ENCODE measurements at regions not wholly inside any gene's neighbourhood (a gene's known extent, or its start where the extent isn't known, plus 50 kb on each side); places are given as distances from the start of the nearest gene placed in this dataset.
"Not testable (repeated sequence)": the region's sequence is repeated elsewhere in the genome, so short reads cannot be mapped to it uniquely, and the experiment has no call there.

DNA sequence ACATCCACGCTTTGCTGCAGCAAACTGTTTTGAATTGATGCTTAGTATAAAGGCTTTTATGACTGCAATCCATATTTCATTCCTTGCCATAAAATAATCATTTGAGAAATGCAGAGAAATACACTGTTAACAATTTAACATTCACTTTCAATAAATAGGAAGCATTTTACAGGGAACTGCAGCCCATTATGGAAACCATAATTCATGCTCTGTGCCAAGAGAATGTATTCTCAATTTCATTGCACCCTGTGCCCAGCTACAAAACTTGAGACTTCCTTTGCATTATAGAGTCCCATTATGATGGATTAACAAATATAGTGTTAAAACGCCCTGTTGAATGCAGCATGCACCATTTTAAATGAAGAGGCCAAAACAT lies 134.0 kb downstream of the MED10 start:
- Mint-ChIP-seq H3K27me3 (ENCODE audit: low read depth) (peaks cover 1% of the 10 kb centered on the region), H3K27ac (ENCODE audit: unreplicated experiment) (no peak overlapping the region), H3K4me3 (ENCODE audit: unreplicated experiment) (no peak overlapping the region), H3K9me3 (ENCODE audit: low read depth) (peaks cover 16% of the 10 kb centered on the region), H3K36me3 (ENCODE audit: low read depth) (no peaks in the 10 kb centered on the region), H3K4me1 (ENCODE audit: low read depth) (no peaks in the 10 kb centered on the region)
- DNase-seq (ENCODE audit: low spot score), result no peak
- TF ChIP-seq, protein P1, sequence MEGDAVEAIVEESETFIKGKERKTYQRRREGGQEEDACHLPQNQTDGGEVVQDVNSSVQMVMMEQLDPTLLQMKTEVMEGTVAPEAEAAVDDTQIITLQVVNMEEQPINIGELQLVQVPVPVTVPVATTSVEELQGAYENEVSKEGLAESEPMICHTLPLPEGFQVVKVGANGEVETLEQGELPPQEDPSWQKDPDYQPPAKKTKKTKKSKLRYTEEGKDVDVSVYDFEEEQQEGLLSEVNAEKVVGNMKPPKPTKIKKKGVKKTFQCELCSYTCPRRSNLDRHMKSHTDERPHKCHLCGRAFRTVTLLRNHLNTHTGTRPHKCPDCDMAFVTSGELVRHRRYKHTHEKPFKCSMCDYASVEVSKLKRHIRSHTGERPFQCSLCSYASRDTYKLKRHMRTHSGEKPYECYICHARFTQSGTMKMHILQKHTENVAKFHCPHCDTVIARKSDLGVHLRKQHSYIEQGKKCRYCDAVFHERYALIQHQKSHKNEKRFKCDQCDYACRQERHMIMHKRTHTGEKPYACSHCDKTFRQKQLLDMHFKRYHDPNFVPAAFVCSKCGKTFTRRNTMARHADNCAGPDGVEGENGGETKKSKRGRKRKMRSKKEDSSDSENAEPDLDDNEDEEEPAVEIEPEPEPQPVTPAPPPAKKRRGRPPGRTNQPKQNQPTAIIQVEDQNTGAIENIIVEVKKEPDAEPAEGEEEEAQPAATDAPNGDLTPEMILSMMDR (IDR thresholded peaks at IDR 0.05), result no peak

DNA sequence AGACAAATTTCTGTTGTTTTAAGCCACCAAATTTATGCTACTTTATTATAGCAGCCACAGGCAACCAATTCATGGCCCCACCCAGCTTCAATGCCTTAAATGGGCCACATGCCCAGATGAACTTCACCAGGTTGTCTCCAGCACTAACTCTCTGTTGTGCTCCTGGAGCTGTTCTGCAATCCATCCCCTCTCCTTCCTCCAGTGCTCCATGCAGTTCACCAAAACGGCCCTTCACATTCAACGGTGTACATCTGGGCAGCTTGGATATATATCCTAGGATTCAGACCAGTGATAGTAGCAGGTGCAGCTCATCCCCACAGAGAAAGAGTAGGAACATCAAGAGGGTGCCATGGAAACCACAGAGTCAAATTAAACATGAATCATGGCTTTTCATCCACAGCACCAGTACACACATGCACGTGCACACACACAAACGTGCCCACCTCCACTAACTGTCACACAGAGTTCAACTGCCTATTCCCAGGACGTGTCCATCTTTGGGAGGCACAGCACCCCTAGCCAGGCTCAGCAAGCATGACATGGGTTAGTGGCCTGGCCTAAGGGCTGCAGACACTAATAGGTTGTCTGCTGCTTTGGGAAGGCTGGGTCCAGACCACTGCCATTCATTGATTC lies 134.5 kb downstream of the MED10 start:
- peaks cover 16% of the 10 kb centered on the region for H3K9me3 Mint-ChIP-seq (ENCODE audit: low read depth)
- H3K4me3 Mint-ChIP-seq (ENCODE audit: unreplicated experiment), result no peak overlapping the region
- H3K4me1 Mint-ChIP-seq (ENCODE audit: low read depth), result no peaks in the 10 kb centered on the region
- no peak for DNase-seq (ENCODE audit: low spot score)
- TF ChIP-seq, protein P1 (IDR thresholded peaks at IDR 0.05), result no peak
- H3K36me3 Mint-ChIP-seq (ENCODE audit: low read depth), result no peaks in the 10 kb centered on the region
- H3K27me3 Mint-ChIP-seq (ENCODE audit: low read depth), result peaks cover 1% of the 10 kb centered on the region
- H3K27ac Mint-ChIP-seq (ENCODE audit: unreplicated experiment), result no peak overlapping the region

DNA sequence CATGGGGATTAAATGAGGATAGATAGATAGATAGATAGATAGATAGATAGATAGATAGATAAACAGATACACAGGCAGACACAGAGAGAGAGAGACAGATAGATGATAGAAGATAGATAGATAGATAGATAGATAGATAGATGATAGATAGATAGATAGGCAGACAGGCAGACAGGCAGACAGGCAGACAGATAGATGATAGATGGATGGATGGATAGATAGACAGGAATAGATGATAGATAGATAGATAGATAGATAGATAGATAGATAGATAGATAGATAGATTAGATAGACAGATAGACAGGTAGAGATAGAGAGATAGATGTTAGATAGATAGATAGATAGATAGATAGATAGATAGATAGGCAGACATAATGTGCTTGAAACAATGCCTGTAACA lies 137.3 kb downstream of the MED10 start:
- peaks cover 19% of the 10 kb centered on the region for H3K9me3 Mint-ChIP-seq (ENCODE audit: low read depth)
- not testable (repeated sequence) for H3K27me3 Mint-ChIP-seq (ENCODE audit: low read depth); DNase-seq (ENCODE audit: low spot score); H3K4me3 Mint-ChIP-seq (ENCODE audit: unreplicated experiment); H3K27ac Mint-ChIP-seq (ENCODE audit: unreplicated experiment); H3K36me3 Mint-ChIP-seq (ENCODE audit: low read depth); H3K4me1 Mint-ChIP-seq (ENCODE audit: low read depth)

DNA sequence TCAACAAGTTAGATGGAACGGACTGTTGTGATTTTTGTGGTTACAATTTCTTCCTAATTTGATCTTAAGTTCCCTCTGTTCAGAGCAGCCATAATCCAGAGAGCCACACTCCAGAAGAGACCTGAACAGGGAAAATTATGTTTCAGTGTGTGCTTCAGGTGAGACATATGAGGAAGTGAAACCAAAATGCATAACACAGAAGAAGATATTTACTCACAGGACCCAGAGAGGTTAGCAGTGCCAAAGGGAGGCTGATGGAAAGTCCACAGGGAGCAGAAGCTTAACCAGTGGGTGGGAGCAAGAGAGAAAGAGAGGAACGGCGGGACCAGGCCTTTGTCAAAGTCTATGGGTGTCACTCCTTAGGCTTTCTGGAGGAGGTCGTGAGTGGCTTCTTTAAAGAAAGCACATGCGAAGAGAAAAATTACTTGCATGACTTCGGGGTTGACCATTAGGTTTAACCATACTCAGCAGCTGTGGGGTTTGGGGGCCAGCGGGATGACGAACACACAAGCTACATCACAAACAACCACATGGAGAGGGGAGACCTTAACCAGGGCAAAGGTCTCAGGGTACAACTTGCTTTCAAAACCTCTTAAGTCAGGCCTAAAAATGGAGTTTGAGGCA lies 141.4 kb downstream of the MED10 start:
- Mint-ChIP-seq H3K4me3 (ENCODE audit: unreplicated experiment) (no peak overlapping the region), H3K27ac (ENCODE audit: unreplicated experiment) (no peak overlapping the region), H3K9me3 (ENCODE audit: low read depth) (peaks cover 16% of the 10 kb centered on the region), H3K36me3 (ENCODE audit: low read depth) (no peaks in the 10 kb centered on the region), H3K27me3 (ENCODE audit: low read depth) (peaks cover 1% of the 10 kb centered on the region), H3K4me1 (ENCODE audit: low read depth) (no peaks in the 10 kb centered on the region)
- no peak for DNase-seq (ENCODE audit: low spot score)
- TF ChIP-seq, protein P1 (IDR thresholded peaks at IDR 0.05), result no peak

DNA sequence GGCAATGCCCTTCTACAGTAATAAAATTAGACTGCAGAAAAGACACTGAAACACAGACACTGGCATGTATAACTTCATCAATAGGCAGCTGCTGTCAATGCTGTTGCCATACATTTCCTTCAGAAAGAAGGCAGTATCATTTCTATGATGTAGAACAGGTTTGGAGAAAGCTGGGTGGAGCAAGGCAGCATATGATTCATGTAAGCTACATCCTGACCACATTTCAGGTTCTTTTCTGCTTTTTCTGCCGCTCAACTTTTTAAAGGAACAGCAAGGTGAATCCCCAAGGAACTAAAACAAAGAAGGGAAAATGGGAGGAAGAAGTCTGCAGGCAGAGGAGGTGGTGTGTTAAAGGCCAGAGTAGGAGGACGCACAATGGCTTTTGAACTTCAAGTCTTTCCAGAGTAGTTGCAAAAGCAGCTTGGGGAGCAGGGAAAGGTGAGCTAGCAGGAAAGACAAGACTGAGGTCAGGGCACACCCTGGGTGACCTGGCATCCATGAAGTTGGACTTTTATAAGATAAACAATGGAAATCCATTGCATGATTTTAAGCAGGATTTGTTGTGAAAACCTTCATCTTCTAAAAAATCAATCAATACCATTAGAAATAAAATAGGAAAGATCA lies 142.1 kb downstream of the MED10 start:
- H3K27ac Mint-ChIP-seq (ENCODE audit: unreplicated experiment), result no peak overlapping the region
- peaks cover 13% of the 10 kb centered on the region for H3K9me3 Mint-ChIP-seq (ENCODE audit: low read depth)
- no peaks in the 10 kb centered on the region for H3K4me1 Mint-ChIP-seq (ENCODE audit: low read depth)
- TF ChIP-seq, protein P1 (IDR thresholded peaks at IDR 0.05), result no peak
- DNase-seq (ENCODE audit: low spot score), result no peak
- H3K36me3 Mint-ChIP-seq (ENCODE audit: low read depth), result no peaks in the 10 kb centered on the region
- no peaks in the 10 kb centered on the region for H3K27me3 Mint-ChIP-seq (ENCODE audit: low read depth)
- H3K4me3 Mint-ChIP-seq (ENCODE audit: unreplicated experiment), result no peak overlapping the region

All from chondrocyte (in vitro differentiated cells).